ENCODE measurements at regions not wholly inside any gene's neighbourhood (a gene's known extent, or its start where the extent isn't known, plus 50 kb on each side); places are given as distances from the start of the nearest gene placed in this dataset.

DNA sequence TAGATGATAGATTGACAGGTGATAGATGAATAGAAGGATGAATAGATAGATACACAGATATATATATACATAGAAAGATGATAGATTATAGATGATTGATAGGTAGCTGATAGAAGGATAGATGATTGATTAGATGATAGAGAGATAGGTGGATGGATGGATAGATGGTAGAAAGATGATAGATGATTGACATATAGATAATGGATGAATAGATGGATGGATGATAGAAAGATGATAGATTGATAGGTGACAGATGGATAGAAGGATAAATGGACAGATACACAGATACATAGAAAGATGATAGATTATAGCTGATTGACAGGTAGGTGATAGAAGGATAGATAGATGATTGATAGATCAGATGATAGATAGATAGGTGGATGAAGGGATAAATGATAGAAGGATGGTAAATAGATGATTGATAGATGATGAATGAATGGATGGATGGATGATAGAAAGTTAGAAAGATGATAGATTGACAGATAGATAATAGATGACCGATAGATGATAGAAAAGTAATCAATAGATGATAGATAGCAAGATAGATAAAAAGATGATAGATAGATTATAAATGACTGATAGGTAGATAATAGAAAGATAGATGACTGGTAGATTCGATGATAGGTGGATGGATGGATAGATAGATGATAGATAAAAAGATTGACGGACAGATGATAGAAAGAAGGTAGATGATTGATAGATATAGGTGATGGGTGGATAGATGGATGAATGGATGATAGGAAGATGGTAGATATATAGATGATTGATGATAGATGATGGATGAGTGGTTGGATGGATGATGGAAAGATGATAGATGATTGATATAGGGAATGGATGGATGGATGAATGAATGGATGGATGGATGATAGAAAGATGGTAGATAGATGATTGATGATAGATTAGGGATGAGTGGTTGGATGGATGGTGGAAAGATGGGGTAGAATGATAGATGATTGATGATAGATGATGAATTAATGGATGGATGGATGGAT lies 80.4 kb downstream of the MICALL2 start:
- DNase-seq (ENCODE audit: low read depth in 3 of 3), result no peak

DNA sequence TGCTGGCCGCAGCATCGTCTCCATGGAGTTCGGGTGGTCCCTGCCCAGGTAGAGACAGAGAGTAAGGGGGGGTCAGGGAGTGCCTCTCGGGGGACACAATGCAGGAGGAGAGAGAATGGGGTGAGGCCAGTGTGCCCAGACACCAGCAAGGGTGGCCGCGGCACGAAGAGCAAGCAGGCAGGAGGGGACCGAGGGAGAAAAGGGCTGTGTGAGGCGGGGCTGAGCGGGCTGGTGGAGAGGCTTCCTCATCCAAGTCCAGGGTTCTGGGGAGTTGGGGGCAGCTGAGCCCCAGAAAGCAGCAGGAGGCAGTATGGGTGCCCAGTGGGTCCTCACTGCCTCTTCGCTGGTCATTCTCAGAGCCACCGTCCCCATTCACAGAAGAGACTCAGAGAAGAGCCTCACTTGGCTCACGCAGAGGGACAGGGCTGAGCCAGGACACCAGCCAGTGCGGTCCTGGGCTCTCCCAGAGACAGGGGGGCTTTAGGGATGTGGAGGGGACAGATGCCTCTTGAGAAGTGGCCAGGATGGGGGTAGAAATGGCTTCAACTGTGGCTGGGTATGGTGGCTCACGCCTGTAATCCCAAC lies 78.9 kb downstream of the MICALL2 start:
- no peak for DNase-seq (ENCODE audit: low read depth in 3 of 3)

DNA sequence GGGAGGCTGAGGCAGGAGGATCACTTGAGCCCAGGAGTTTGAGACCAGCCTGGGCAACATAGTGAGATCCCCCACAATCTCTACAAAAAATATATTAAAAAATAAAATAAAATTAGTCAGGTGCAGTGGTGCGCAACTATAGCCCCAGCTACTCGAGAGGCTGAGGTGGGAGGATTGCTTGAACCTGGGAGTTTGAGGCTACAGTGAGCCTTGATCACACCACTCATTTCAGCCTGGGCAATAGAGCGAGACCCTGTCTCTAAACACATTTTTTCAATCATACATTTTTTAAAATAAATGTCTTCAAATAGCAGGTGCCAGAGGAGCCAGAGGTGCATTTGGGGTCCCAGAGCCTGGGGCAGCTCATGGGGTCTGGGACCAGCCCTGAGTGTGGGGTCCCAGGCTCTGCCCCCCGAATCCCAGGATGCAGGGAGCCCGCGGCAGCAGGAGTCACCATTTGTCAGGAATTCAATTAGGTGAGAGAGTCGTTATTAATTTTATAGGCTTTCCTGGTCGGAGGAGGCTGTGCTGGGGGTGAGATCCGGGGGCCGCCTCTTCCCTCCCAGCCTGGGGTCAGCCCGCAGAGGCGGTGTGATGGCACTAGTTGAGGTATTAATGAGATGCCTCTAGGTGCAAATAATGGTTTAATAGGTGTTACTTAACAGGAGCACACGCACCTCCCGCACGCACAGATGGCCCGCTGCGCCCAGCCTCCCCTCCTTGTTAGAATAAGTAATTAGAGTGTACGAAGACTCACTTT lies 78.3 kb downstream of the MICALL2 start:
- DNase-seq (ENCODE audit: low read depth in 3 of 3), result no peak

DNA sequence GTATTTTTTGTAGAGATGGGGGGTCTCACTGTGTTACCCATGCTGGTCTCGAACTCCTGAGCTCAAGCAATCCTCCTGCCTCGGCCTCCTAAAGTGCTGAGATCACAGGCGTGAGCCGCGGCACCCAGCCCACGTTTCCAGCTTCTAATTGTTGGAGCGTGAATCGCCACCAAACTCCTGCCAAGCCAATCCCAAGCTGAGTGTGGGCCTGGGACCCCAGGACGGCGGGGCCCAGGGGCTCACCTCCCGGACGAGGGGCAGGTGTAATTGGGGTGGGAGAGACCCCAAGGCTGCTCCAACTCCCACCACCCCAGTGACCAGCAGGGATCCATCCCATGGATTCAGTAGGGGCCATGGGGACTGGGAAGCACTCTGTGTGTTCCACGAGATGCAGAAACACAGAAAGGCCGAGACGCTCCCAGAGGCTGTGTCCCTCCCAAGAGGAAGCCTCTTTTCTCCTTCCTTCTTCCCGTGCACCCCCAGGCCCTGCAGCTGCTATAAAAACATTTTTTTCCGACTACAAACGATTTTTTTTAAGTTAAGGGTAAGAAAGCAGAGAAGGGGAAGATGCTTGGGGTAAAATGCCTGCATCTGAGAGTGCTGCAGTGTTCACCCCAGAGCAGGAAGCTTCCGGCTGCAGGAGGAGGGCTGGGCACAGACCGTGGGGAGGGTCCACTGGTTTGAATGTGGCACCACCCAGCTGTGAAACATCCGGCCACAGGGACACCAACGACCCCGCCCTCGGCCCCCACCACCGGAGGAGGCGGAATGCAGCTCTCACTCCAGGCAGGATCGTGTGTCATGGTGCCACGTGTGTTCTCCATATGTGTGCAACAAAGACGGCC lies 76.5 kb downstream of the MICALL2 start:
- DNase-seq (ENCODE audit: low read depth in 3 of 3), result no peak

DNA sequence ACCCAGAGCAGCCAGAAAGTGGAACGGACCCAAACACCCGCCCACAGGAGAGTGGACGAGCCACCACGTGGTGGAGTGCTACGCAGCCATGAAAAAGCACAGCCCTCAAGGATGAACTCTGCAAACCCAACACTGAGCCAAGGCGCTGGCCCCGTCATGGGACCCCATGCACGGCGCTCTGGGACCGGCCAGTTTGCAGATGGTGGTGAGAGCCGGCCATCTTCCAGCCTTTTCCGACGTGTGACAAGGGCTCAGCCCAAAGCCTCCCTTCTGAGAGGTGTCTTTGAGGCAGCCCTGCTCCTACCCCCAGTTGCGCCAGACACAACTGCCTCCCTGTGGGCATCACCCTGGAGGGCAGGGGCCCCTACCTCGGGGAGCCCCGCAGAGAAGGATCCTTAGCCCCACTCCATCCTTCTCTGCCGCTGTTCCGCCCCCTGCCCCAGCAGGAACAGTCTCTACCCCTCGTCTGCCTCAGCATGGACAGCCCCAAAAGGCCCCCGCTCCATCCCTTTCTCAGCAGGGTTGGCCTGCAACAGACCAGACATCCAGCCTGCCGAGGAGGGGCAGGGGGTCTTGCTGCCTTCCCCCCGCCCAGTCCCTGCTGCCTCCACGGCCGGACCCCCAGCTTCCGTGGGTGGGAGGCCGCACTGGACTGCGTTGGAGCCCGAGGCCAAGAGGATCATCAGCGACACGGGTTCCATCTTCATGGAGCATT lies 75.7 kb downstream of the MICALL2 start:
- DNase-seq (ENCODE audit: low read depth in 3 of 3), result no peak

DNA sequence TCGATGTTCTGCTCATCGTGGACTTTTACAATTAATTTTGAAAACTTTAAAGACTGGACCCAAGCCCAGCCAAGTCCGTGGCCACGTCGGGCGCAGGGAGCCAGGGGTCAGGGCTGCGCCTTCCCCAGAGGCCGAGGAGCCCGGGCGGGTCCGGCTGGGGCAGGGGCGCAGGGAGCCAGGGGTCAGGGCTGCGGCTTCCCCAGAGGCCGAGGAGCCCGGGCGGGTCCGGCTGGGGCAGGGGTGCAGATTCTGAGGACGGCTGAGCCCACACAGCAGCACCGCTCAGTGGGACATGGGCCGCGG lies 75.2 kb downstream of the MICALL2 start:
- DNase-seq (ENCODE audit: low read depth in 3 of 3), result no peak
